ENCODE measurements at regions not wholly inside any gene's neighbourhood (a gene's known extent, or its start where the extent isn't known, plus 50 kb on each side); places are given as distances from the start of the nearest gene placed in this dataset.

- no peak for DNase-seq
Observed at GRCh38 chr11:109750964-109751363, 329.0 kb downstream of the C11orf87 start.

GRCh38 chr11:109752212-109752825 is 330.3 kb downstream of the C11orf87 start:
- DNase-seq = no peak

- DNase-seq = no peak
Observed at GRCh38 chr11:109756521-109756920, 334.5 kb downstream of the C11orf87 start.

DNA sequence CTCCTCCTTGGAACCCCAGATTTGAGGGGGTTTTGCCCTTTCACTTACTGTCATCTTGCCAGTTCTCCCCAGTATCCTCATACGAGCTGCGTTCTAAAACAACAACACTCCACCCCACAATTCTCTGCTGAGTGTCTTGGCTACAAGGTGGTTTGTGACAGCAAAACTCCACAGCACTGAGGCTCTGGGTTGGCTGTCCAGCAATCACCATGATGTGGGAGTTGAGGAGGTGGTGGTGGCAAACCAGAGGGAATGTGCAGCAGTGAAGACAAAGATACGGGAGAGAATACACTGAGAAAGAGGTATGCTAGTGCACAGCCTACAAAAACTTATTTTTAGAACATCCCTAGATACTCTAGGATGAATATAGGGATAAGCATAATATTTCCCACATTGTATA is 335.0 kb downstream of the C11orf87 start:
- no peak for DNase-seq

GRCh38 chr11:109762546-109762945 is 330.6 kb upstream of the ZC3H12C start:
- DNase-seq = no peak

DNA sequence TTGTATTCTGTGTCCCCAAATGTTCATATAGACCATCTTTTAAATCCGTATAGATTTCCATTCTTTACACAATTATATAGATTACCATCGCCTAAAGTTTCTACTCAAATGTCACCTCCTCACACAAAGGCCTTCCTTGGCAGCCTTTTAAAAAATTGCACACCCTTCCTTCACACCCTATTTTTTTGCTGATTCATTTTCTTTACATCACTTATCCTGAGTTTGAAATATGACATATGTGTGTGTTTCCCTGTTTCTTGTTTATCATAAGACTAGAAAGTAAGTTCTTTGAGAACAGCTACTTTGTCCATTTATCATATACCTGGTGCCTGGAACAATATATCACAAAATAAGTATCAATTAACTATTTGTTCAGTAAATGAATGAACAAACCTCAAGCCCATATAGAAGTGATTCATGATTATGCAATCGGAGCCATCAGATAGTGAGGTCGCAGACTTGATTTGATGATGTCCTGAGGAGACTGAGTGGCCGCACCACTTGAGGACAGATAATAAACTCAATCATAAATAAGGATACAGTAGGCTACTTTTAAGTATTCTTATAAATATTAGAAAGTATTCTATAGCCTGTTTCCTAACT is 327.4 kb upstream of the ZC3H12C start:
- DNase-seq = no peak

DNA sequence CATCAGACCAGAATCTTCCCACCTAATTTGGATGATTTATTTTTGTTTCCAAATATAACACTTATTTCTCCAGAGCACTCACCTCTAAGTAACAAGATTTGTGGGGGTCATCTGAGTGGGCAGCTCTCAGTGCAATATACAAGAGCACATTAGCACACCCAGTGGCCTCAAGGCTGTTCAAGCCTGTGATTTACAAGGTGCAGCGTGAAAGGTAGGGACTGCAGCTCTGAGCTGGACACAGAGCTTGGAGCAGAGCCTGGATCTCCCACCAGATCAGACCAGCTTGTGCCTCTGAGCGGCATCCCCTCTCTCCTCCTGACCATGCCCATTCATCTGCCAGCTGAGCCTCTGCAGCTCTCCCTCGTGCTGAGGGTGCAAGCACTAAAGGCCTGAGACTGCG is 323.3 kb upstream of the ZC3H12C start:
- no peak for DNase-seq

DNA sequence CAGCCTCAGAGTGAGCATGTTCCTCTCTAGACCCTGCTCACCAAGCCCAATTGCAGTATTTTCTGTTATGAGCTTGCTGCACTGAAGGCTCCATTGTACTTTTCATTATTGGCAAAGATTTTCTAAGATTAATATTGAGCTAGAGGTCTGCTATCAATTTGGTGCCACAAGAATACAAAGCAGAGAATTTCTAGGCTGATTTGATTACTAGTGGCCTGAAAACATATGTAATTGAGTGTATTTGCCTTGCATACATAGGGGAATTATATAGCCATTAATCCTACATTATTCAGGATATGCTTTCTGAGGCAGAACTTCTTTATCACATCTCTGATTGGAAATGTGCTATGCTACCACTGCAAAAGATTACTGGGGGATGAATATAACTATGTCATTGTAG is 322.9 kb upstream of the ZC3H12C start:
- DNase-seq = no peak

- no peak for DNase-seq
Observed at GRCh38 chr11:109772892-109773291, 320.3 kb upstream of the ZC3H12C start.

GRCh38 chr11:109775686-109776085 is 317.5 kb upstream of the ZC3H12C start:
- no peak for DNase-seq

DNA sequence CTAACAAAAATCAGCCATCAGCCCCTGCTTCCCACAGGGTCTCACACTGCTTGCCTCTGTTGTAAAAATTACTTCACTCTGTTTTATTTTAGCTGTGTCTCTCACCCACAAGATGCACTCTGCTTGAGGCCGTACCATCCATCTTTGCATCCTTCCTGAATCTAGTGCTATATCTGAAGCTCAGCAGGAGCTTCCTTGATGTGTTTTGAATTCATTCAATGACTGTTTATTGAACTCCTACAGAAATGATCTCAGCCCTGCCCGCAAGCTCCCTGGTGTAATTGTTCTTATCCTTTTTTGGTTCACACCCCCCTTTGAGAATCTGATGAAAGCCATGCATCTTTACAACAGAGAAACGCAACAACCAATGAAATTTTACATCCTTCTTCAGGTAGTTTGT is 310.2 kb upstream of the ZC3H12C start:
- no peak for DNase-seq

DNA sequence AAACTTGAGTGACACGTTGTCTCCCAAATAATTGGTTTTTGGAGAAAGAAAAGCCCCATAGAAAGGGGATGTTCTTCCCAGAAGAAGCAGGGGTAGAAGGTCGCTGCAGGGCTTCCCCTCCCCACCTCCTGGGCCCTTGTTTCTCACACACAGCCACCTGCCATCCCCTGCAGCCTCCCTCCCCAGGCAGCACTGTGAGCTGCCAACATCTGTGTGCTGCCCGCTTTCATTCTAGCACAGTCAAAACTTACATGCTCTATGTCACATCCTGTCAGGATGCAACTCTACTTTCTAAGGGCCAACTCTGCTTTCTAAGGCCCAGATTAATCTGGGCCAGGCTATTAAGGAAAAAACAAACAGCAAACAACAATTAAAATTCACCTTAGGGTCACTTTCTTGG is 309.4 kb upstream of the ZC3H12C start:
- no peak for DNase-seq

- DNase-seq = no peak
Observed at GRCh38 chr11:109784536-109784935, 308.7 kb upstream of the ZC3H12C start.

DNA sequence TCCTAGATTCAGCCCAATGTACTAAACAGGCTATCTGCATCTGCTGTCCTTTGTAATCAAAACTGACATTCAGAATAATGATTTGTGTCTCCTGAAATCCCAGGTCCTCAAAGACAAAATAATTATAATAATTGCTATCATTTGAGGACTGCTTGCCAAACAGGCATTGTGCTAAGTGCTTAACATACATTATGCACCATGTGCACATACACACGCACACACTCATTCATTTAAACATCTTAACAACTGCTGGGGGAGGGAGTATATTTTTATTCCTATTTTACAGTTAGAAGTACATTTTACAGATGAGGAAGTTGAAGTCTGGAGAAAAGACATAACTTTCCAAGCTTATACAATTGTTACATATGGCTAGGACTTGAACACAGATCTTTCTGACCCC is 308.0 kb upstream of the ZC3H12C start:
- DNase-seq = no peak

- no peak for DNase-seq
Observed at GRCh38 chr11:109785714-109786113, 307.5 kb upstream of the ZC3H12C start.

GRCh38 chr11:109788948-109789490 is 304.2 kb upstream of the ZC3H12C start:
- DNase-seq = no peak

DNA sequence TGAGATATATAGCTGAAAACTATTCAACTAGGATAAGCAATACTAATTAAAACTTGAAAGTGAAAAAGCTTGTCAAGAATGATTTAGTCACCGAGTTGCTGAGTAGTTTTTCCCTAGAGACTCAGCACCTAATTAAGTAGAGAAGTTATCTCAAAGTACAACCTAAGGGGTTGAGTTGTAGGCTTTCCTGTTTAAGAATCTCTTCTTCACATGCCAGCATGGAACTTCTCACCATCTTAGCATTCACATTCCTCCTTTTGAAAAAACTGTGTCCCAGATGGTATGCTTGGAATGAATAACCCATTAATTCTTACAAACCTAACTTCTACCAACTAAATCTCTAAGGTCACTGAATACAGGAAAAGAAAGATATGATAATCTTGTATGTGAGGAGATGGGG is 303.3 kb upstream of the ZC3H12C start:
- no peak for DNase-seq

DNA sequence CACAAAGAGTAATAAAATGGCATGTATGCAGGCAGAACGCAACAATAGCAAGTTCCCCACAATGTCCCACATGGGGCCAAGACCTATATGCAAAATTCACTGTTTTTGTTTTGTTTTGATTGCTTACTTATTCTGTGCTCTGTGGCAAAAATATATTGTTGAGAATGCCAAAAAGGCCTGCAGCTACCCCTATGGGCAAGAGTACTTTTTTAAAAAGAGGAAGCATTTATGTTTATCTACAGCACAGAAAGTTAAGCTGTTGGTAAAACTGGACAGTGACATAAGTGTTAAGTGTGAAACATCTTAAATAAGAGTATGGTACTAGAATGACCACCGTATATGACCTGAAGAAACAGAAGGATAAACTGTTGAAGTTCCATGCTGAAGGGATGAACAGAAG is 301.9 kb upstream of the ZC3H12C start:
- no peak for DNase-seq

GRCh38 chr11:109794501-109794900 is 298.7 kb upstream of the ZC3H12C start:
- DNase-seq = no peak

GRCh38 chr11:109795234-109795633 is 298.0 kb upstream of the ZC3H12C start:
- DNase-seq = no peak

DNA sequence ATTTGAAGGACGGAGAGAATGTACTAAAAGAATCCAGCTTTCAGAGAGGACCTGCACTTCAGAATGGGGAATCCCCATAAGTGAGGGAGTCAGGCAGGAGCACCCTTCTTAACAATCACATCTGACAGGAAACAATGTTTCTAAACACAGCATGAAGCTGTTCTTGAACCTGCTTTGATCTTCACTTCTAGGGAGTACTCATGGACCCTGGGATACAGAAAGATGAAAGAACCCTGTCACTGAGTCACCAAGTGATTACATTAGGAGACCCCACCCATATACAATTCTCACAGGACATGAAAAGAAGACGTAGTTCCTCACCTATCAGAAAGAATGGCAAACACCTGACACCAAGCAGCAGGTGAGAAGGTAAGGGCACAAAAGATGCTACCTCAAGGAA is 296.9 kb upstream of the ZC3H12C start:
- DNase-seq = no peak

DNA sequence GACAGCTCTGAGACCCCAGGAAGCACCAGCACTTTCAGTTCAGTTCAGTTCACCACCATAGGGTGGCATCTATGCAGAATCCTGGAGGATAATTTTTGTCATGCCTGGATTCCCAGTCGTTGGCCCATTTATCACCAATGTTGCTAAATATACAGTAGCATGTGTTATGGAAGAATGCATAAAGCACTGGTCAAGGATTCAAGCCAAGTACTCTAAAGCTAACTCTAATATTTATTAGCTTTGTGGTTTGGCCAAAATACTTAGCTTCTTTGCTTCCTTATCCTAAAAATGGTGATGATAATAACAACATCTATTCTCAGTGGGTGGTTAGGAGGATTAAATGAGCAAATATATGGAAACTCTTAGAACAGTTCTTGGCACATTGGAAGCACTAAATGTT is 294.7 kb upstream of the ZC3H12C start:
- no peak for DNase-seq

- no peak for DNase-seq
Observed at GRCh38 chr11:109799604-109800003, 293.6 kb upstream of the ZC3H12C start.

- no peak for DNase-seq
Observed at GRCh38 chr11:109804911-109805310, 288.3 kb upstream of the ZC3H12C start.
